ENCODE measurements at regions not wholly inside any gene's neighbourhood (a gene's known extent, or its start where the extent isn't known, plus 50 kb on each side); places are given as distances from the start of the nearest gene placed in this dataset.

GRCh38 chr5:17340379-17340778 is 122.9 kb downstream of the BASP1 start:
- no peak for DNase-seq
- Histone ChIP-seq H3K27ac (no peak overlapping the region), H3K4me1 (ENCODE audit: insufficient read depth) (peaks cover 4% of the 10 kb centered on the region), H3K27me3 (no peaks in the 10 kb centered on the region), H3K36me3 (no peaks in the 10 kb centered on the region), H3K4me3 (no peak overlapping the region), H3K9me3 (no peaks in the 10 kb centered on the region)
- 8 to 12% (median 10%) methylated on average over 2 of the region's 2 CpGs for WGBS, 3 donors
- intact Hi-C loops (cut with DNase I), result no loop called here
- no peak for TF ChIP-seq EP300 (IDR thresholded peaks at IDR 0.05)
- no peak for TF ChIP-seq POLR2A (IDR thresholded peaks at IDR 0.05)
- no peak for TF ChIP-seq CTCF (IDR thresholded peaks at IDR 0.05)

GRCh38 chr5:17340819-17341218 is 123.4 kb downstream of the BASP1 start:
- TF ChIP-seq CTCF (IDR thresholded peaks at IDR 0.05) (no peak), POLR2A (IDR thresholded peaks at IDR 0.05) (no peak), EP300 (IDR thresholded peaks at IDR 0.05) (no peak)
- intact Hi-C loops (cut with DNase I), result no loop called here
- Histone ChIP-seq H3K9me3 (no peaks in the 10 kb centered on the region), H3K4me3 (no peak overlapping the region), H3K27me3 (no peaks in the 10 kb centered on the region), H3K4me1 (ENCODE audit: insufficient read depth) (peaks cover 4% of the 10 kb centered on the region), H3K27ac (no peak overlapping the region), H3K36me3 (no peaks in the 10 kb centered on the region)
- no peak for DNase-seq
- 1 to 8% (median 2%) methylated on average over 1 of the region's 1 CpG for WGBS, 3 donors

- Histone ChIP-seq H3K9me3 (no peaks in the 10 kb centered on the region), H3K27me3 (no peaks in the 10 kb centered on the region), H3K36me3 (no peaks in the 10 kb centered on the region), H3K4me1 (ENCODE audit: insufficient read depth) (peaks cover 4% of the 10 kb centered on the region), H3K27ac (no peak overlapping the region), H3K4me3 (no peak overlapping the region)
- TF ChIP-seq CTCF (IDR thresholded peaks at IDR 0.05) (no peak), POLR2A (IDR thresholded peaks at IDR 0.05) (no peak), EP300 (IDR thresholded peaks at IDR 0.05) (no peak)
- intact Hi-C loops (cut with DNase I), result no loop called here
- DNase-seq, result no peak
- 17 to 29% (median 20%) methylated on average over 2 of the region's 2 CpGs for WGBS, 3 donors
Measured at GRCh38 chr5:17343675-17344074, 126.2 kb downstream of the BASP1 start.

GRCh38 chr5:17346811-17347210 is 129.4 kb downstream of the BASP1 start:
- H3K4me1 ChIP-seq (ENCODE audit: insufficient read depth), result peaks cover 4% of the 10 kb centered on the region
- no peaks in the 10 kb centered on the region for H3K9me3 ChIP-seq
- H3K27ac ChIP-seq, result no peak overlapping the region
- TF ChIP-seq EP300 (IDR thresholded peaks at IDR 0.05) (no peak), POLR2A (IDR thresholded peaks at IDR 0.05) (no peak), CTCF (IDR thresholded peaks at IDR 0.05) (no peak)
- intact Hi-C loops (cut with DNase I), result no loop called here
- H3K27me3 ChIP-seq, result no peaks in the 10 kb centered on the region
- H3K36me3 ChIP-seq, result no peaks in the 10 kb centered on the region
- no peak for DNase-seq
- WGBS, 3 donors, result 87 to 90% (median 88%) methylated on average over 2 of the region's 2 CpGs
- H3K4me3 ChIP-seq, result no peak overlapping the region

GRCh38 chr5:17352223-17352622 is 134.8 kb downstream of the BASP1 start:
- WGBS, 3 donors, result 63 to 81% (median 76%) methylated on average over 3 of the region's 3 CpGs
- Histone ChIP-seq H3K4me3 (no peak overlapping the region), H3K27ac (no peak overlapping the region), H3K27me3 (no peaks in the 10 kb centered on the region), H3K36me3 (no peaks in the 10 kb centered on the region), H3K4me1 (ENCODE audit: insufficient read depth) (no peaks in the 10 kb centered on the region), H3K9me3 (no peaks in the 10 kb centered on the region)
- no peak for TF ChIP-seq CTCF (IDR thresholded peaks at IDR 0.05)
- no peak for TF ChIP-seq POLR2A (IDR thresholded peaks at IDR 0.05)
- TF ChIP-seq EP300 (IDR thresholded peaks at IDR 0.05), result no peak
- DNase-seq, result no peak
- intact Hi-C loops (cut with DNase I), result no loop called here

All from ovary (tissue), 7 donors.